Lower leg skin (tissue), 3 donors: ENCODE measurements at regions not wholly inside any gene's neighbourhood (a gene's known extent, or its start where the extent isn't known, plus 50 kb on each side); places are given as distances from the start of the nearest gene placed in this dataset.

Experiments
- CTCF ChIP-seq, 3 donors: fragments of 450-650 bp; IDR thresholded peaks; one replicate each; pipeline ENCODE4 v1.5.1; 2016; ENCODE audit warnings: antibody characterized with exemption in 3 of 3, mild to moderate bottlenecking in 3 of 3, moderate library complexity in 2 of 3
- POLR2A ChIP-seq, 2 donors: fragments of 450-650 bp; IDR thresholded peaks; one replicate each; pipeline ENCODE4 v1.6.1; 2016 to 2017; ENCODE audit warnings: antibody characterized with exemption in 2 of 2, mild to moderate bottlenecking in 1 of 2, moderate library complexity in 1 of 2

GRCh38 chr11:114876234-114876633, 197.9 kb downstream of the NXPE2 start:
- TF ChIP-seq POLR2A (IDR thresholded peaks at IDR 0.05), result no peak
- TF ChIP-seq CTCF (IDR thresholded peaks at IDR 0.05), result no peak
